Kidney (tissue), 13 donors: ENCODE measurements at regions not wholly inside any gene's neighbourhood (a gene's known extent, or its start where the extent isn't known, plus 50 kb on each side); places are given as distances from the start of the nearest gene placed in this dataset.

Source experiments
- DNase-seq, 5 donors: peaks; one replicate each; pipeline ENCODE4 v3.0.0-alpha.2; 2013 to 2020
- FAIRE-seq: peaks from 2 replicates; lab custom pipeline; 2012; peaks lifted over from hg19 to GRCh38; lab: Jason Lieb, UNC
- H3K27ac ChIP-seq, 2 donors: one replicate each; pipeline ENCODE4 v1.7.0; 2013; ENCODE audit warnings: low read depth in 2 of 2, low read length in 2 of 2, inconsistent platforms in 1 of 2
- H3K27me3 ChIP-seq: one replicate; pipeline ENCODE4 v1.7.1; 2013; ENCODE audit warnings: low read length, inconsistent platforms; ENCODE audit not compliant: control insufficient read depth, insufficient read depth
- H3K36me3 ChIP-seq, 3 donors: one replicate each; pipeline versions ENCODE4 v1.7.0 to v1.7.1; 2013; ENCODE audit warnings: low read length in 3 of 3, control low read depth in 1 of 3, inconsistent platforms in 1 of 3; ENCODE audit not compliant: insufficient read depth in 3 of 3, control insufficient read depth in 2 of 3
- H3K4me1 ChIP-seq, 3 donors: one replicate each; pipeline versions ENCODE4 v1.7.0 to v1.7.1; 2013; ENCODE audit warnings: low read length in 3 of 3, inconsistent platforms in 1 of 3, low read depth in 1 of 3; ENCODE audit not compliant: control insufficient read depth in 2 of 3, insufficient read depth in 2 of 3
- H3K4me3 ChIP-seq, 3 donors: one replicate each; pipeline versions ENCODE4 v1.7.0 to v1.8.1; 2013; ENCODE audit warnings: low read length in 3 of 3, control low read depth in 1 of 3, inconsistent platforms in 1 of 3
- H3K9ac ChIP-seq, 3 donors: one replicate each; pipeline versions ENCODE4 v1.7.0 to v1.7.1; 2013; ENCODE audit warnings: low read length in 3 of 3, control low read depth in 1 of 3, inconsistent platforms in 1 of 3
- H3K9me3 ChIP-seq, 3 donors: one replicate each; pipeline versions ENCODE4 v1.7.0 to v1.7.1; 2013; ENCODE audit warnings: low read length in 3 of 3, control low read depth in 1 of 3, inconsistent platforms in 1 of 3; ENCODE audit not compliant: control insufficient read depth in 2 of 3, insufficient read depth in 1 of 3
- intact Hi-C: fragments of 100-400 bp; cut with DNase I; formaldehyde crosslinking; loops from one replicate; pipeline ENCODE4 v1.11.1; 2022
- TF ChIP-seq, protein P1 (sequence below): IDR thresholded peaks from 3 replicates; pipeline ENCODE4 v1.5.1; 2012; ENCODE audit warnings: mild to moderate bottlenecking, moderate library complexity, borderline replicate concordance; ENCODE audit not compliant: insufficient read depth; ENCODE audit errors: extremely low read depth
- donor health status: control.
- donor health status: control.
- donor health status: control.
- donor health status: control.
- donor health status: control.
- donor health status: DM: yes; HTN: yes; CAD: no.
- donor health status: Normal renal cell carcinoma (clear cell type).

DNA sequence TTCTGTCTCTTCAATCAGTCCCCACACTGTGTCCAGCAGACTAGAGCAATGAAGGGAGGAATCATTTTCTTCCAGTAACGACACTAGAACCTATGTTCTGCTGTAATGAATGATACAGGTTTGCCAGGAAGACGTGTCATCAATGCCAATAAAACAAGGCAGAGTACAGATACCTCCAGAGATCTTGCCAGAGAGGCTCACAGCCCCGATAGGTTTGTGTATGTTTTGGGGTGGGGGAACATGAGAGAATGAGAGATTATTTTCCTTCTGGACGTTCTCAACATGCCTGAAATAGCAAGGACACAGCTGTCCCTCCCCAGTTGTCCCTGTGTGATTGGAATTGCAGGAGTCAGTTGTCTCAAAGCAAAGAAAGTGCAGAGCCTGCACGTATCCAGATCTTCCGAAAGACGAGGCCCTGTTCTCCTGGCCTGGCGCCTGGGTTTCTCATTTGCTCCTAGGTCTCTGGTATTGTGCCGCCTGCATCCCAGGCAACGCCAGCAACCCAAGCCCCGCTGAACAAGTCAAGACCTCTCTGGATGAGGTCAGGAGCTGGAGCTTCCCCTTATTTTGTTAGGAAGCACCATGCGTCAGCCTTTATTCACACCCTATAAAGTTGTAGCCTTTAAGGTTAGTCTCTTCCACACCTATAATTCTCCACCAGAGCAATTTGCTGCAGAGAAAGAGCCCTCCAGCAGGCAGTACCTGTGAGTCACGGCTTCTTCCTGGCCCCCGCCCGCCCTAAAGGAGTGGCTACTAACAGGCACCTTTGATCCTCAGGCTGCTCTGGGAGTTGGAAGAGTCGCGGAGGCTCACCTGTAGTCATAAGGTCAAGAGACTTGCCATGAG lies 130.5 kb downstream of the TOMM20 start:
- Histone ChIP-seq H3K9ac (peak overlapping the region in 2 of 3 donors; percentile 28 to 85), H3K4me1 (peaks cover 0 to 22% (median 20%) of the 10 kb centered on the region in 3 donors), H3K36me3 (no peaks in the 10 kb centered on the region), H3K4me3 (peak overlapping the region in 1 of 3 donors; percentile 36), H3K27ac (peak overlapping the region; percentile 89 to 95), H3K9me3 (no peaks in the 10 kb centered on the region), H3K27me3 (no peaks in the 10 kb centered on the region)
- intact Hi-C loops: no loop called here
- DNase-seq (peak in 4 of 5 donors; percentile 66 to 88 (median 70)), FAIRE-seq (no peak)
- TF ChIP-seq, protein P1, sequence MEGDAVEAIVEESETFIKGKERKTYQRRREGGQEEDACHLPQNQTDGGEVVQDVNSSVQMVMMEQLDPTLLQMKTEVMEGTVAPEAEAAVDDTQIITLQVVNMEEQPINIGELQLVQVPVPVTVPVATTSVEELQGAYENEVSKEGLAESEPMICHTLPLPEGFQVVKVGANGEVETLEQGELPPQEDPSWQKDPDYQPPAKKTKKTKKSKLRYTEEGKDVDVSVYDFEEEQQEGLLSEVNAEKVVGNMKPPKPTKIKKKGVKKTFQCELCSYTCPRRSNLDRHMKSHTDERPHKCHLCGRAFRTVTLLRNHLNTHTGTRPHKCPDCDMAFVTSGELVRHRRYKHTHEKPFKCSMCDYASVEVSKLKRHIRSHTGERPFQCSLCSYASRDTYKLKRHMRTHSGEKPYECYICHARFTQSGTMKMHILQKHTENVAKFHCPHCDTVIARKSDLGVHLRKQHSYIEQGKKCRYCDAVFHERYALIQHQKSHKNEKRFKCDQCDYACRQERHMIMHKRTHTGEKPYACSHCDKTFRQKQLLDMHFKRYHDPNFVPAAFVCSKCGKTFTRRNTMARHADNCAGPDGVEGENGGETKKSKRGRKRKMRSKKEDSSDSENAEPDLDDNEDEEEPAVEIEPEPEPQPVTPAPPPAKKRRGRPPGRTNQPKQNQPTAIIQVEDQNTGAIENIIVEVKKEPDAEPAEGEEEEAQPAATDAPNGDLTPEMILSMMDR: no peak

DNA sequence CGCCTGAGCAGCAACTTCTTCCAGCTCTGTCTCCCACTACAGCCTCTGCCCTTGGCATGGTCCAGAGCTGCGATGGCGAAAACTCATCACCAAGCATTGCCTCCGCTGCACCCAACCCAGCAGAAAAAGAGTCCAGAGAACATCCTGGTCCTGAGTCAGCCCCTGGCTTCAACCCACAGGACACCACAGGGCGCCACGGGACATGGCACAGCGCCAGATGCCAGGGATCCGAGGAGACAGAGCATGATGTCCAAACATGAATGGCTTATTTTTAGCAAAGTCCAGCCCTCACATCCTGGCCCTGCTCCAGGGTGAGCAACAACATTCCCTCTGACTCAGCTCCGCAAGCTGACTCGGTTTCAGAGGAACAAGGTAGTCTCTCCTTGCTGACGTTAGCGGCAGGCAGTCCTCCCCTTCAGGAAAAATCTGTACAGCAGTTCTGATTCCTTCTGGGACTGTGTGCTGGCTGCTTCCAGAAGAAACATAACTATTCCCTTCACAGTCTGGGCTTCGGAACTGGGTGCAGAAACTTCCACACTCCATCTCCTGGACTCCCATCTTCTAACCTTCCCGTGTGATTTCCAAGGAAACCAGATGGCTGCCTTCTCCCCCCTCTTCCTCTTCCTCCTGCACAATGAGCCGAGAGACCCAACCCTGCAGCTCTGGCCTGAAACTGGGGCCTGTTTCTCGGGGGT lies 131.3 kb downstream of the TOMM20 start:
- no peaks in the 10 kb centered on the region for H3K27me3 ChIP-seq
- peak in 4 of 5 donors; percentile 45 to 99 (median 73) for DNase-seq
- peak overlapping the region; percentile 89 to 95 for H3K27ac ChIP-seq
- H3K4me1 ChIP-seq: peaks cover 0 to 22% (median 20%) of the 10 kb centered on the region in 3 donors
- peak overlapping the region in 2 of 3 donors; percentile 28 to 85 for H3K9ac ChIP-seq
- TF ChIP-seq, protein P1: no peak
- H3K4me3 ChIP-seq: peak overlapping the region in 1 of 3 donors; percentile 36
- H3K36me3 ChIP-seq: no peaks in the 10 kb centered on the region
- FAIRE-seq: peak; percentile 83
- no peaks in the 10 kb centered on the region for H3K9me3 ChIP-seq
- intact Hi-C loops: no loop called here

DNA sequence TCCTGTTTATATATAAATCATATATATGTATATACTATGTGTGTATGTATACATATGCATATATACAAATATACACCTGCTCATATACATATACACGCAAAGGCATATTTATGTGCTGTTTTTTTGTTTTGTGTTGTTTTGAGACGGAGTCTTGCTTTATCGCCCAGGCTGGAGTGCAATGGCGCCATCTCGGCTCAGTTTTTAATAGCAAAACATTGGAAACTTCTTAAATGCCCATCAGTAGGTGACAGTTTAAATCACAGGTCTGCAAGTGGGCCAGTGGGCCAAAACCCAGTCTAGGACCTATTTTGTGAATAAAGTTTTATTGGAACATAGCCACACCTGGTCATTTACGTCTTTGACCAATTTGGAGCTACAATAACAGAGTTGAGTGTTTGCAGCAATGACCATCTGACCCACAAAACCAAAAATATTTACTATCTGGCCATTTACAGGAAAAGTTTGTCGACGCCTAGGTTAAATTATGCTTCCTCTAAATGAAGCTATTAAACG lies 132.3 kb downstream of the TOMM20 start:
- Histone ChIP-seq H3K27me3 (no peaks in the 10 kb centered on the region), H3K36me3 (no peaks in the 10 kb centered on the region), H3K9ac (no peak overlapping the region), H3K9me3 (no peaks in the 10 kb centered on the region), H3K4me1 (peaks cover 0 to 22% (median 20%) of the 10 kb centered on the region in 3 donors), H3K27ac (peak overlapping the region; percentile 87 to 95), H3K4me3 (no peak overlapping the region)
- DNase-seq: no peak
- TF ChIP-seq, protein P1: no peak
- intact Hi-C loops: no loop called here
- FAIRE-seq: no peak
